ENCODE measurements at regions not wholly inside any gene's neighbourhood (a gene's known extent, or its start where the extent isn't known, plus 50 kb on each side); places are given as distances from the start of the nearest gene placed in this dataset.

- no peaks in the 10 kb centered on the region for H3K27me3 Mint-ChIP-seq (ENCODE audit: low read depth)
- no peak overlapping the region for H3K4me3 Mint-ChIP-seq (ENCODE audit: low read depth)
- no peak overlapping the region for H3K27ac Mint-ChIP-seq
- DNase-seq (ENCODE audit: low spot score): no peak
- no peaks in the 10 kb centered on the region for H3K4me1 Mint-ChIP-seq (ENCODE audit: low read depth)
- intact Hi-C loops (cut with micrococcal nuclease): loop anchor here (10.0 kb wide), 1 partner anchor 173 kb away; no protein-coding TSS in a partner anchor
- no peaks in the 10 kb centered on the region for H3K9me3 Mint-ChIP-seq
- H3K36me3 Mint-ChIP-seq (ENCODE audit: low read depth): no peaks in the 10 kb centered on the region
Observed at GRCh38 chr3:127371846-127372245, 84.0 kb upstream of the PRR20G start.

- Mint-ChIP-seq H3K27me3 (ENCODE audit: low read depth) (no peaks in the 10 kb centered on the region), H3K4me1 (ENCODE audit: low read depth) (no peaks in the 10 kb centered on the region), H3K36me3 (ENCODE audit: low read depth) (no peaks in the 10 kb centered on the region), H3K9me3 (no peaks in the 10 kb centered on the region), H3K27ac (no peak overlapping the region), H3K4me3 (ENCODE audit: low read depth) (no peak overlapping the region)
- intact Hi-C loops (cut with micrococcal nuclease): loop anchor here (10.0 kb wide), 1 partner anchor 173 kb away; no protein-coding TSS in a partner anchor
- no peak for DNase-seq (ENCODE audit: low spot score)
Observed at GRCh38 chr3:127371334-127371733, 83.5 kb upstream of the PRR20G start.

- Mint-ChIP-seq H3K36me3 (ENCODE audit: low read depth) (no peaks in the 10 kb centered on the region), H3K27me3 (ENCODE audit: low read depth) (no peaks in the 10 kb centered on the region), H3K9me3 (no peaks in the 10 kb centered on the region), H3K4me3 (ENCODE audit: low read depth) (no peak overlapping the region), H3K27ac (no peak overlapping the region), H3K4me1 (ENCODE audit: low read depth) (no peaks in the 10 kb centered on the region)
- intact Hi-C loops (cut with micrococcal nuclease): loop anchor here (10.0 kb wide), 1 partner anchor 174 kb away; no protein-coding TSS in a partner anchor
- no peak for DNase-seq (ENCODE audit: low spot score)
Observed at GRCh38 chr3:127370906-127371305, 83.1 kb upstream of the PRR20G start.

GRCh38 chr3:127369356-127369935 lies 81.6 kb upstream of the PRR20G start:
- DNase-seq (ENCODE audit: low spot score): no peak
- Mint-ChIP-seq H3K27ac (no peak overlapping the region), H3K4me1 (ENCODE audit: low read depth) (no peaks in the 10 kb centered on the region), H3K36me3 (ENCODE audit: low read depth) (no peaks in the 10 kb centered on the region), H3K27me3 (ENCODE audit: low read depth) (peaks cover 2% of the 10 kb centered on the region), H3K9me3 (no peaks in the 10 kb centered on the region), H3K4me3 (ENCODE audit: low read depth) (no peak overlapping the region)
- intact Hi-C loops (cut with micrococcal nuclease): no loop called here

- no peak overlapping the region for H3K27ac Mint-ChIP-seq
- H3K4me3 Mint-ChIP-seq (ENCODE audit: low read depth): no peak overlapping the region
- intact Hi-C loops (cut with micrococcal nuclease): no loop called here
- H3K36me3 Mint-ChIP-seq (ENCODE audit: low read depth): no peaks in the 10 kb centered on the region
- no peak for DNase-seq (ENCODE audit: low spot score)
- H3K9me3 Mint-ChIP-seq: no peaks in the 10 kb centered on the region
- no peaks in the 10 kb centered on the region for H3K4me1 Mint-ChIP-seq (ENCODE audit: low read depth)
- peaks cover 2% of the 10 kb centered on the region for H3K27me3 Mint-ChIP-seq (ENCODE audit: low read depth)
Observed at GRCh38 chr3:127368186-127369032, 80.6 kb upstream of the PRR20G start.

GRCh38 chr3:127367593-127367992 lies 79.7 kb upstream of the PRR20G start:
- DNase-seq (ENCODE audit: low spot score): no peak
- Mint-ChIP-seq H3K27me3 (ENCODE audit: low read depth) (peaks cover 2% of the 10 kb centered on the region), H3K4me1 (ENCODE audit: low read depth) (no peaks in the 10 kb centered on the region), H3K4me3 (ENCODE audit: low read depth) (no peak overlapping the region), H3K9me3 (no peaks in the 10 kb centered on the region), H3K36me3 (ENCODE audit: low read depth) (no peaks in the 10 kb centered on the region), H3K27ac (no peak overlapping the region)
- intact Hi-C loops (cut with micrococcal nuclease): no loop called here

GRCh38 chr3:127366383-127366782 lies 78.5 kb upstream of the PRR20G start:
- intact Hi-C loops (cut with micrococcal nuclease): no loop called here
- no peak overlapping the region for H3K4me3 Mint-ChIP-seq (ENCODE audit: low read depth)
- no peak overlapping the region for H3K27ac Mint-ChIP-seq
- H3K9me3 Mint-ChIP-seq: no peaks in the 10 kb centered on the region
- H3K36me3 Mint-ChIP-seq (ENCODE audit: low read depth): no peaks in the 10 kb centered on the region
- no peak for DNase-seq (ENCODE audit: low spot score)
- H3K27me3 Mint-ChIP-seq (ENCODE audit: low read depth): peaks cover 2% of the 10 kb centered on the region
- H3K4me1 Mint-ChIP-seq (ENCODE audit: low read depth): no peaks in the 10 kb centered on the region

GRCh38 chr3:127365163-127365798 lies 77.4 kb upstream of the PRR20G start:
- Mint-ChIP-seq H3K9me3 (no peaks in the 10 kb centered on the region), H3K27me3 (ENCODE audit: low read depth) (peaks cover 2% of the 10 kb centered on the region), H3K4me1 (ENCODE audit: low read depth) (no peaks in the 10 kb centered on the region), H3K4me3 (ENCODE audit: low read depth) (no peak overlapping the region), H3K36me3 (ENCODE audit: low read depth) (no peaks in the 10 kb centered on the region), H3K27ac (no peak overlapping the region)
- no peak for DNase-seq (ENCODE audit: low spot score)
- intact Hi-C loops (cut with micrococcal nuclease): no loop called here

- H3K36me3 Mint-ChIP-seq (ENCODE audit: low read depth): no peaks in the 10 kb centered on the region
- no peaks in the 10 kb centered on the region for H3K9me3 Mint-ChIP-seq
- no peaks in the 10 kb centered on the region for H3K4me1 Mint-ChIP-seq (ENCODE audit: low read depth)
- no peak overlapping the region for H3K27ac Mint-ChIP-seq
- H3K27me3 Mint-ChIP-seq (ENCODE audit: low read depth): peaks cover 2% of the 10 kb centered on the region
- H3K4me3 Mint-ChIP-seq (ENCODE audit: low read depth): no peak overlapping the region
- no peak for DNase-seq (ENCODE audit: low spot score)
- intact Hi-C loops (cut with micrococcal nuclease): no loop called here
Observed at GRCh38 chr3:127363891-127364290, 76.0 kb upstream of the PRR20G start.

- no peaks in the 10 kb centered on the region for H3K4me1 Mint-ChIP-seq (ENCODE audit: low read depth)
- H3K36me3 Mint-ChIP-seq (ENCODE audit: low read depth): no peaks in the 10 kb centered on the region
Observed at GRCh38 chr3:127363171-127363570, 75.3 kb upstream of the PRR20G start.

GRCh38 chr3:127360647-127361046 lies 72.8 kb upstream of the PRR20G start:
- Mint-ChIP-seq H3K4me3 (ENCODE audit: low read depth) (no peak overlapping the region), H3K27ac (no peak overlapping the region), H3K4me1 (ENCODE audit: low read depth) (no peaks in the 10 kb centered on the region), H3K9me3 (peaks cover 10% of the 10 kb centered on the region), H3K36me3 (ENCODE audit: low read depth) (no peaks in the 10 kb centered on the region), H3K27me3 (ENCODE audit: low read depth) (peaks cover 2% of the 10 kb centered on the region)
- no peak for DNase-seq (ENCODE audit: low spot score)
- intact Hi-C loops (cut with micrococcal nuclease): no loop called here

More at GRCh38 chr3:127363171-127363570, 75.3 kb upstream of the PRR20G start:
- intact Hi-C loops (cut with micrococcal nuclease): no loop called here
- Mint-ChIP-seq H3K27ac (no peak overlapping the region), H3K4me3 (ENCODE audit: low read depth) (no peak overlapping the region), H3K9me3 (no peaks in the 10 kb centered on the region), H3K27me3 (ENCODE audit: low read depth) (peaks cover 2% of the 10 kb centered on the region)
- DNase-seq (ENCODE audit: low spot score): no peak

- Mint-ChIP-seq H3K27me3 (ENCODE audit: low read depth) (no peaks in the 10 kb centered on the region), H3K4me1 (ENCODE audit: low read depth) (no peaks in the 10 kb centered on the region), H3K9me3 (peaks cover 10% of the 10 kb centered on the region), H3K27ac (no peak overlapping the region), H3K4me3 (ENCODE audit: low read depth) (no peak overlapping the region), H3K36me3 (ENCODE audit: low read depth) (no peaks in the 10 kb centered on the region)
- intact Hi-C loops (cut with micrococcal nuclease): no loop called here
- DNase-seq (ENCODE audit: low spot score): no peak
Observed at GRCh38 chr3:127358641-127359040, 70.8 kb upstream of the PRR20G start.

- H3K27me3 Mint-ChIP-seq (ENCODE audit: low read depth): no peaks in the 10 kb centered on the region
- no peak overlapping the region for H3K4me3 Mint-ChIP-seq (ENCODE audit: low read depth)
- DNase-seq (ENCODE audit: low spot score): no peak
- no peaks in the 10 kb centered on the region for H3K36me3 Mint-ChIP-seq (ENCODE audit: low read depth)
- H3K27ac Mint-ChIP-seq: no peak overlapping the region
- no peaks in the 10 kb centered on the region for H3K4me1 Mint-ChIP-seq (ENCODE audit: low read depth)
- H3K9me3 Mint-ChIP-seq: peaks cover 10% of the 10 kb centered on the region
- intact Hi-C loops (cut with micrococcal nuclease): no loop called here
Observed at GRCh38 chr3:127356381-127356780, 68.5 kb upstream of the PRR20G start.

All from activated T-helper 2 cell treated with anti-CD3 and anti-CD28 coated beads, Interferon-gamma antibody, Interleukin-2, Interleukin-4, amounts not matched to agents 10 μg/mL and 5 μg/mL and 100 μg/mL, durations not matched to agents 14 hours and 24 hours and 36 hours (primary cell).